ENCODE measurements at regions not wholly inside any gene's neighbourhood (a gene's known extent, or its start where the extent isn't known, plus 50 kb on each side); places are given as distances from the start of the nearest gene placed in this dataset.

DNA sequence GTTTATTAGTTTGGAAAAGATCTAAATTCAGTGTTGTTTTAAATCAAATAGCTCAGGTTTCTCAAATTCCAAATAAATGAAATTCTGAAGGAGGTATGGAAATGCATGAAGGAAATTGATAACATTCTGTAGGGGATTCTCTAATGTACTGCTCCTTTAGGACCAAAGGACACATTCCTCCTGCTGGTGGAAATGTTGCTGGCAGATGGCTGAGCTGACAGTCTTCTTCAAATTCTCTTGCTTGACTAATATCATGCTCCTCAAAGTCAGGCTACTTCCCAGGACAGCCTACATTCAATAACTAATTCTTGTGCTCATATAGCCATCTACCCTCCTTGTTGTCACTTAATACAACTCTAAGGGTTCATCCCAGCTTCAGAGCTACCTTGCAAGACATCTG lies 1118.5 kb downstream of the PCDH9 start:
- H3K4me2 ChIP-seq (ENCODE audit: low read length), result no peak overlapping the region
- no peaks in the 10 kb centered on the region for H3K9me3 ChIP-seq (ENCODE audit: insufficient read depth, low read length)
- no peaks in the 10 kb centered on the region for H4K20me1 ChIP-seq (ENCODE audit: insufficient read depth, low read length)
- H3K9ac ChIP-seq (ENCODE audit: low read length), result no peak overlapping the region
- no peaks in the 10 kb centered on the region for H3K27me3 ChIP-seq (ENCODE audit: low read depth, low read length)
- H3K79me2 ChIP-seq (ENCODE audit: low read length), result no peaks in the 10 kb centered on the region
- no peak overlapping the region for H3K4me3 ChIP-seq (ENCODE audit: low read length)
- H3K4me1 ChIP-seq (ENCODE audit: low read length), result peaks cover 11% of the 10 kb centered on the region
- no peaks in the 10 kb centered on the region for H3K36me3 ChIP-seq (replicated peaks; ENCODE audit: low read depth, low read length)
- no peak for TF ChIP-seq EZH2phosphoT487 (IDR thresholded peaks at IDR 0.05; ENCODE audit: low read depth)
- H3K27ac ChIP-seq (ENCODE audit: low read length), result no peak overlapping the region
- no peak overlapping the region for H2AFZ ChIP-seq (ENCODE audit: low read depth, low read length)

GRCh38 chr13:66106246-66106645 lies 1123.9 kb downstream of the PCDH9 start:
- Histone ChIP-seq H3K27ac (ENCODE audit: low read length) (peak overlapping the region; percentile 7; the same call in 1 of the 2 replicates), H3K9me3 (ENCODE audit: insufficient read depth, low read length) (no peaks in the 10 kb centered on the region), H2AFZ (ENCODE audit: low read depth, low read length) (peak overlapping the region; percentile 15; the same call in 1 of the 2 replicates), H3K27me3 (ENCODE audit: low read depth, low read length) (no peaks in the 10 kb centered on the region), H3K36me3 (replicated peaks; ENCODE audit: low read depth, low read length) (no peaks in the 10 kb centered on the region), H3K9ac (ENCODE audit: low read length) (no peak overlapping the region), H3K79me2 (ENCODE audit: low read length) (no peaks in the 10 kb centered on the region), H3K4me3 (ENCODE audit: low read length) (0 out of 2 replicates have a peak overlapping the region, but pooled peaks have one; percentile 3), H3K4me1 (ENCODE audit: low read length) (peaks cover 17% of the 10 kb centered on the region), H3K4me2 (ENCODE audit: low read length) (peak overlapping the region; percentile 47), H4K20me1 (ENCODE audit: insufficient read depth, low read length) (no peaks in the 10 kb centered on the region)
- TF ChIP-seq CTCF (IDR thresholded peaks at IDR 0.05; ENCODE audit: low read depth, low read length) (no peak), EZH2phosphoT487 (IDR thresholded peaks at IDR 0.05; ENCODE audit: low read depth) (no peak)

DNA sequence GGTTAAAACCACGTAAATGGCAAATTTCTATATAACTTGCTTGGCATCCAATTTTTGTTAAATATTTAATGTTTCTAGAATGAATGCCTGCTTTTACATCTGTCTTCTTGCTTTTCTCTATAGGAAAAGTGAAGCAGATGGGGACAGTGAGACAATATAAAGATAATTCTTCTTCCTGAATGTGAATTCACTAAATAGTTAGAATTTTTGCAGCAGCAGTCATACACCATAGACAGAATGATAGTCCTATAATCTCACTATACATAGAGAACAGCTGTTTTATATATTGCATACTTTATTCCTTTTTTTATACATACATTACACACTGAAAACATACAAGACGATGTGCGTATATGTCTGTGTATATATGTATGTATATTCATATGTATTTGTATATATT lies 1127.3 kb downstream of the PCDH9 start:
- Histone ChIP-seq H2AFZ (ENCODE audit: low read depth, low read length) (no peak overlapping the region), H3K27me3 (ENCODE audit: low read depth, low read length) (no peaks in the 10 kb centered on the region), H3K4me1 (ENCODE audit: low read length) (peaks cover 17% of the 10 kb centered on the region), H3K36me3 (replicated peaks; ENCODE audit: low read depth, low read length) (no peaks in the 10 kb centered on the region), H3K9ac (ENCODE audit: low read length) (no peak overlapping the region), H3K9me3 (ENCODE audit: insufficient read depth, low read length) (no peaks in the 10 kb centered on the region), H4K20me1 (ENCODE audit: insufficient read depth, low read length) (no peaks in the 10 kb centered on the region), H3K27ac (ENCODE audit: low read length) (no peak overlapping the region), H3K79me2 (ENCODE audit: low read length) (no peaks in the 10 kb centered on the region), H3K4me2 (ENCODE audit: low read length) (no peak overlapping the region), H3K4me3 (ENCODE audit: low read length) (no peak overlapping the region)
- no peak for TF ChIP-seq CTCF (IDR thresholded peaks at IDR 0.05; ENCODE audit: low read depth, low read length)
- no peak for TF ChIP-seq EZH2phosphoT487 (IDR thresholded peaks at IDR 0.05; ENCODE audit: low read depth)

GRCh38 chr13:66099825-66100224 lies 1130.3 kb downstream of the PCDH9 start:
- H3K36me3 ChIP-seq (replicated peaks; ENCODE audit: low read depth, low read length), result peaks cover 1% of the 10 kb centered on the region
- H3K4me3 ChIP-seq (ENCODE audit: low read length), result no peak overlapping the region
- H3K4me1 ChIP-seq (ENCODE audit: low read length), result peaks cover 10% of the 10 kb centered on the region
- no peak for TF ChIP-seq EZH2phosphoT487 (IDR thresholded peaks at IDR 0.05; ENCODE audit: low read depth)
- no peak for TF ChIP-seq CTCF (IDR thresholded peaks at IDR 0.05; ENCODE audit: low read depth, low read length)
- no peaks in the 10 kb centered on the region for H3K79me2 ChIP-seq (ENCODE audit: low read length)
- H4K20me1 ChIP-seq (ENCODE audit: insufficient read depth, low read length), result no peaks in the 10 kb centered on the region
- no peaks in the 10 kb centered on the region for H3K27me3 ChIP-seq (ENCODE audit: low read depth, low read length)
- H3K9ac ChIP-seq (ENCODE audit: low read length), result no peak overlapping the region
- H3K9me3 ChIP-seq (ENCODE audit: insufficient read depth, low read length), result peaks cover 2% of the 10 kb centered on the region; the same call in 1 of the 2 replicates
- no peak overlapping the region for H2AFZ ChIP-seq (ENCODE audit: low read depth, low read length)
- H3K4me2 ChIP-seq (ENCODE audit: low read length), result no peak overlapping the region
- H3K27ac ChIP-seq (ENCODE audit: low read length), result no peak overlapping the region
